ENCODE measurements at regions not wholly inside any gene's neighbourhood (a gene's known extent, or its start where the extent isn't known, plus 50 kb on each side); places are given as distances from the start of the nearest gene placed in this dataset.
"Not testable (repeated sequence)": the region's sequence is repeated elsewhere in the genome, so short reads cannot be mapped to it uniquely, and the experiment has no call there.

DNA sequence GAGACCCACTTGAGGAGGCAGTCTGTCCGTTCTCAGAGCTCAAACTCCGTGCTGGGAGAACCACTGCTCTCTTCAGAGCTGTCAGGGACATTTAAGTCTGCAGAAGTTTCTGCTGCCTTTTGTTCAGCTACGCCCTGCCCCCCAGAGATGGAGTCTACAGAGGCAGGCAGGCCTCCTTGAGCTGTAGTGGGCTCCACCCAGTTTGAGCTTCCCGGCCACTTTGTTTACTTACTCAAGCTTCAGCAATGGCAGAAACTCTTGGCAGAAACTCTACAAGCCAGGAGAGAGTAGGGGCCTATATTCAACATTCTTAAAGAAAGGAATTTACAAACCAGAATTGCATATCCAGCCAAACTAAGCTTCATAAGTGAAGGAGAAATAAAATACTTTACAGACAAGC is 125.2 kb upstream of the RGS6 start:
- not testable (repeated sequence) for TF ChIP-seq CTCF (conservative IDR thresholded peaks at IDR 0.05; ENCODE audit: low read depth, low read length); POLR2A (IDR thresholded peaks at IDR 0.05; ENCODE audit: low read depth, low read length); RFX5 (IDR thresholded peaks at IDR 0.05; ENCODE audit: low read depth, low read length); CEBPB (IDR thresholded peaks at IDR 0.05; ENCODE audit: low read depth, low read length); RCOR1 (IDR thresholded peaks at IDR 0.05; ENCODE audit: insufficient replicate concordance, low read length); ELK1 (IDR thresholded peaks at IDR 0.05; ENCODE audit: borderline replicate concordance, low read depth, low read length); RAD21 (IDR thresholded peaks at IDR 0.05; ENCODE audit: low read length); MAZ (IDR thresholded peaks at IDR 0.05; ENCODE audit: borderline replicate concordance, low read depth, low read length)
- TF ChIP-seq, protein P1, sequence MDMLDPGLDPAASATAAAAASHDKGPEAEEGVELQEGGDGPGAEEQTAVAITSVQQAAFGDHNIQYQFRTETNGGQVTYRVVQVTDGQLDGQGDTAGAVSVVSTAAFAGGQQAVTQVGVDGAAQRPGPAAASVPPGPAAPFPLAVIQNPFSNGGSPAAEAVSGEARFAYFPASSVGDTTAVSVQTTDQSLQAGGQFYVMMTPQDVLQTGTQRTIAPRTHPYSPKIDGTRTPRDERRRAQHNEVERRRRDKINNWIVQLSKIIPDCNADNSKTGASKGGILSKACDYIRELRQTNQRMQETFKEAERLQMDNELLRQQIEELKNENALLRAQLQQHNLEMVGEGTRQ (IDR thresholded peaks at IDR 0.05; ENCODE audit: low read depth, low read length), result not testable (repeated sequence)
